GM21515 (cell line): ENCODE measurements at regions not wholly inside any gene's neighbourhood (a gene's known extent, or its start where the extent isn't known, plus 50 kb on each side); places are given as distances from the start of the nearest gene placed in this dataset.

ENCODE experiments used
- ATAC-seq: cut with Tn5 transposase; IDR thresholded peaks from one replicate; pipeline ENCODE4 v1.9.1; 2021; ENCODE audit not compliant: unreplicated experiment

DNA sequence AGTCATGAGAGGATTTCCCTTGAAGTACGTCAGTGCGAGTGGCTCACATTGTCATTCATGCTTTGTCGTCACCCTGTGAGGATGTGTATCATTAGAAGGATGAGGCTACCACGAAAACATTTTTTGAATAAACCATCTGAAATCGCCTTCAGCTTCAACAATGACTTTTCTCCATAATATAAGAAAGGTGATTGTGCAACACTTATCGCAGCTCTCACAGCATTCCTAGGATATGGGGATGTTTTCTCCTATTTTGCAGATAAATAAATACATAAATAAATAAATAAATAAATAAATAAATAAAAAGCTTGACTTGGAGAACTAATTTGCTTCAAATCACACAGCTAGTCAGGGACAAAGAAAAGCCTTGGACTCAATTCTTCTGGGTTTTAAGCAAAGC lies 326.5 kb downstream of the FOXA2 start:
- no peak for ATAC-seq

DNA sequence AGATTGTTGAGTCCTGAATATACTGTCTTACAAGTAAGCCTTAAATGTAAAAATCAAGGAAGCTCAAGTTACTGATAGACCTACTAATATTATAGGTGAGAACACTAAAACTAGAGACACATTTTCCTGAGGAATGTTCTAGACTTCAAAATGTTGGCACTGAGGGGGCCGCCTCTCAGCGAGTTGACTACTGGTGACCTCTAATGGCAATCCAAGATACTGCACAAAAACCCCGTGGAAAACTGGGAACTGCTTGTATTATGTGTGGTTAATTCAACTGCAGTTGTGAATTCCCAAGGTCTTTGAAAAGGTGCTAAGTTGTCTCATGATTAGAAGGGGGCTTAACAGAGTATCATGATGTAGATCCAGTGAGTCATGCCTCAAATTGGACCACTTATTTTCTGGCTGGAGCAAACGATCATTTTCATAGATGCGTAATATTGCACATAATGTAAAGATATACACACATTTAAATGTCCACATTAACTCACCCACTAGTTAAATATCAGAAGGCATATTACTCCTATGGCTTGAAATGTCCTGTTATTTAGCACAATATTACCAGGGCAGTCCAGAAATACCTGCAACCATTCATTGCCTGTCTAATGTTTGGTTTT lies 336.2 kb downstream of the FOXA2 start:
- no peak for ATAC-seq

DNA sequence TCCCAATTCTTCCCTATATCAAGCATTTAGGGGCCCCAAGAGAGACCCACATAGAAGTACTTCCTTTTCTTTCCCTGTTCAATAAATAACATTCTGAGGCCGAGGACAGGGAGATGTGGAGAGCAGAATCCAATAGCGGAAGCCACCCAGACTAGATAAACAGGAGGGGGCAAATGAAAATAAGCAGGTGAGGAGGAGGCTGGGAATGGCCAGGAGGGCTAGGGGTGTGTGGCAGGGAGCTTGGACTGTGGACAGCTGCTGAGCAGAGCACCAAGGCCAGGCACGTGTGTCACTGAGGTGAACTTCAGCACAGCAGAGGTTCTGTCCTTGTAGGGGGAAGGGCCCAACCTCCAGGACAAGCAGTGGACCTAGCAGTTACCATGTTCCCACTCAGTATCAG lies 339.2 kb downstream of the FOXA2 start:
- no peak for ATAC-seq

DNA sequence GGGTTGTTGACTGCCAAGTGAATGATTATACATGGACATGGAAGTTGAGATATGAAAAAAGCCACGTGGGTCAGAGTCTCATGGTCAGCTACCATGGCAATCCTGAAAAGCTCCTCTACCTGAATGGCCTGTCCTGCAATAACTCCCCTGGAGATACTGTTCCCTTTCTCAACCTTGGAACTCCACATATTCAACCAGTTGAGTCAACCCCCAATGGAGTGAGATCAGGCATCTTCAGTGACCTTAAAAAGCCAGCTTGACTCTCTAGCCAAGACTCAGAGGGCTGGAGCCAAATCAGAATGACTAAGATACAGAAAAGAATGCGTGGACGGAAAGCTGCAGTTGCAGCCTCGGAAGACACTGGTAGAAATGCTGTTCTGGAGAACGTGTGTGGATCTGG lies 341.3 kb downstream of the FOXA2 start:
- no peak for ATAC-seq

DNA sequence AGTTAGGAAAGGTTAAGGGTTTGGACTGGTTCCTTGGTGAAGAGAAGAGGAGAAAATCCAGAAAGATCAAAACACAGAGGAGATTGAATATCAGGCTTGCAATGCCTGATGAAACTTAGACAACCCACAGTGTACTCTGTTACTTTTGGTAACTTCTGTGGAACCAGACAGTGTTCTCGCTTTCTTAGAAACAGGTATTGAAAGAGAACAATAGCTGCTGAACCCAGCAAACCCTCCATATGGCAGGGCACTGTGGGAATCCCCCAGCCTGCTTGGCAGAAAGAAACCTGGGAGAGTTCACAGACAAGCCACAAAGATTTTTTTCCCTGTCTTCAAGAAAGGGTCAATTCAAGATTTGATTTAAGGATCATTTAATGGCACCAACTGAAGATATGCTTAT lies 342.8 kb downstream of the FOXA2 start:
- no peak for ATAC-seq

DNA sequence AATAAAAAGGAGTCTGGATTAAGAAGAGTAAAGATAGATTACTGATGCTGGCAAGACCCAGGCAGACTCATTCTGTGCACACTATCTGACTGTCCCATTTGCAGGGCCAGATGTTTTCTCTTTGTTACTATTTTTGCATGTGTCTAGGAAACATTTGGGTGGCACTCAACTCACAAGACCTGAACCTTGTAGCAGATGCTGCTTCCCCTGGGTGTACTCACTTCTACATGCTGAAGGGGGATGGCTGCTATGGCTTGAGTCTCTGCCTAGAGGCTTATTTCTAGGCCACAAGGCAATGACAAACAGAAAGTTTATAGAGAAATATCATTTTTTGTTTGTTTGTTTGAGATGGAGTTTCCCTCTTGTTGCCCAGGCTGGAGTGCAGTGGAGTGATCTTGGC lies 351.4 kb downstream of the FOXA2 start:
- ATAC-seq: no peak

DNA sequence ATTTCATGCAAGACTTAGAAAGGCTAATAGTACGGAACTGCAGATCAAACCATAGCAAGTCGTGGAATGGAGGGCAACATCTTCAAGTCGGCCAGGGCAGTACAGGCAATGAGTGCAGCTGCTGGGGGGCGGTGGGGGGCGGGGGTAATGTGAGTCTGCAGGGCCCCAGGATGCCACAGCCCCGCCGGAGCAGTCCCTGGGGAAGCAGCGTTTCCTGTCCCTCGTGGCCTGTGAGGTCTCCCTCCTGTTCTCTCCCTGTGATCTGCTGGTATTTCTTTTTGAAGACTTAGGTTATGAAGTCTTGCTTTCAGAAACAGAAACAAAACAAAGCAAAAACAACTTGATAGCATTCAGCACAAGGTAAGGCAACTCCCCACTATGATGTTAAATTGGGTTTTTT lies 351.9 kb downstream of the FOXA2 start:
- no peak for ATAC-seq

DNA sequence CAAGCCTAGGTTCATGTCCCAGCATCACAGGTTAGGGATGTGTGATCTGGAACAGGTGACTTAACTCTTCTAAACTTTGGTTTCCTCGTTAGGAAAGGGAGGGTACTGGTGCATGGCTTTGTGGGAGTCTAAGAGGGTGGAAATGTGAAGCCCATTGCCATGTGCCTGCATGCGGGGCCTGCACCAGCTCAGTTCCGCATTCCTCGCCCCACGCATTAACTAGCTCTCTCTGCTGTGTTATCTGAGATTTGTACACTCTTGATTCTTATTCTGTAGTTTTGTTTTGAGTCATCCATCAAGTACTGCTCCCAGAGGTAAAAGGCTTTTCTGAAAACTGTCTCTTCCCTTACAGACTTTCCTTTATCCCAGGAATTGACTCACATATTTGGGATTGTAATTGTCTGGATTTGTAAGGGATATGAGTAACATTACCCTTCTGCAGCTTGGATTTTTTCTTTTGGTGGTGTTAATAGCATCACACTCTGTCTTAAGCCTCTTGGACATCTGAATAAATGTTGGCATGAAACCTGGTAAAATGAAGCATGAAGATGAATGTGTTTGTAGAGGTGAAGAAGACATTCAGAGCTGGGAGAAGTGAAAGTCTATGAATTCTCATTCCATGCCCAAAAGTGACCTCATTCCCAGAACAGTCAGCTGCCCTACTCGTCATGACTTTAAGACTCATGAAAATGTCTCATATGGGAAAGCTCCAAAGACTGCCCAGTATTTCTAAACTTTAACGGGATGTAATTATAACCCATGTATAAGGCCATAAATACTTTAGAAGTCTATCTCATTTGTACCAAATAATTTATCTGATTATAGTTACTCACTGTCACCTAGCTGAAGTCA lies 357.3 kb downstream of the FOXA2 start:
- ATAC-seq: no peak

DNA sequence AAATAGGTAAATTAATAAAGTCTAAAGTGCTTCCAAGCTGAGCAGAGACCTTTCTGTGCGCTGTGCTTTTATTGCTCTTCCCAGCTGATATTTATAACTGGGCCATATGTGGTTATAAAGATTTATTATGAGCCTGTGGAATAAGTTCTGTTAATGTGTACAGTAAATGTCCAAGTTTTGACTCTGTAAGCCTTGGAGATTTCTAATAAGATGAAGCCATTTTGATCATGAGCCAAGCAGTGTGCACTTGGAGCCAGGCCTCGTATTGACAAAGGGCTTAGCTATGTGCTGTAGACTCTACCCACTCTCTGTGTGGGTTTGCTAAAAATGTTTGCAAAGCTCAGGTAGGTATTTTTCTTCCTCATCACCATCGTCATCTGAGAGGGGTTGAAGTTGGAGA lies 361.1 kb downstream of the FOXA2 start:
- no peak for ATAC-seq

DNA sequence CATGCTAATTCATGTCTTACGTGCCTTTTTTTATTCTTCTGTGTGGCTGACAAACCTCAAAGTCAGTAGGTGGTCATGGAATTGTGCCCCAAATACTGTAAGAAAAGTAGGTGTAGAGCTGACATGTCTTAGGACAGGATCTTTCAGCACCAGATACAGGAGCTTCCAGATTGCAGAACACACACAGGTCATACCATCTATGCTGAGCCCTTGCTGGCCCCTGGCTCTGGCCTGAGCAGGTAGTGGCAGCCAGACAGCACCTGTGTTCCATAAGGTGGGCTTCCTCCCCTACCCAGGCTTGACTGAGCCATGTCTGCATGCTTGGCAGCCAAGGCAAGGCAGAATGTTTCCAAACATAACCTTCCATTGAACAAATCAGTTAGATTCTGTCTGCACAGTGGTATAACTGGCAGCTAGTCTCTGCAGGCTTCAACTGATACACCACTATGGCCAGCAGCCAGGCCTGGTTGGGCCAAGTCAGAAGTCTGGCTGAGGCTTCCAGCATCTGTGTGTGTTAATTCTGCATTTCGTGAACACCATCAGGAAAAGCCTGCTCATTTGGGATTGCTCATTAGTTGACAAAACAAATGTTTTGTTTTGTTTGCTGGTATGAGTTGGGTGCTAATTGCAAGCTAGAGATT lies 366.5 kb downstream of the FOXA2 start:
- no peak for ATAC-seq

DNA sequence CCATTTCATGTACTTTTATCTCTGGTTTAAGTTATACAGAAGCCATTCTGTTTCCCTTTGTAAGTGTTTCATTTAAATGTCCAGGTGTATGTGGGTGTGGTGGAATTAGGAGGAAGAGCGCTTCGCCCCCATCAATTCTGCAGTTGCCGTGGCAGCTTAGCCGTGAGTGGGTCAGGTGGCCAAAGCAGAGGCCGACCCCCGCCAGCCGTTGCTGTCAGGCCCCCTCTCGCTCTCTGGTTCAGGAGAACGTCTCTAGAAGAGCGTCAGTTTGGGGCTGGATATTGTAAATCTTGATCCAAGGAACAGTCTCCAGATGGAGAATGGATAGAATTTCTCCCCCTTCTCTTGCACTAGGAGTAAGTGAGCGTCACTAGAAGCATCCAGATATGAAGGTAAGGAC lies 367.4 kb downstream of the FOXA2 start:
- no peak for ATAC-seq

DNA sequence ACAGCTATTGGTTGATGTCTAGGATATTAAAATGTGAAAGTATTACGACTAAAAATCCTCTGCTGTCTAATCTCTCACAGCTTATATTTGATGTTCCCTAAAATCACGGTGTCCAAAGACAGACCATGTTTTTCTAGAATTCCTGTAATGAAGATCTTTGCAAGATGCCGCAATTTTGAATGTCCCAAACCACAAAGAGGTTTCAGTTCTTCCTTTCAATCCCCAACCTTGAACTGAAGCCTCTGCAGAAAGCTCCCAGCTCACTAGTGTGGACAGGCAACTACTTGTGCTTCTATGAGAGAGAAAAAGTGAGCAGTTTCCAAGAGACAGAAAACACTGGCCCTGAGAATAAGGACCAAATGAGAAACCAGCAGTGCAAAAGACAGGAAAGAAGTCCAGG lies 370.1 kb downstream of the FOXA2 start:
- ATAC-seq: no peak

DNA sequence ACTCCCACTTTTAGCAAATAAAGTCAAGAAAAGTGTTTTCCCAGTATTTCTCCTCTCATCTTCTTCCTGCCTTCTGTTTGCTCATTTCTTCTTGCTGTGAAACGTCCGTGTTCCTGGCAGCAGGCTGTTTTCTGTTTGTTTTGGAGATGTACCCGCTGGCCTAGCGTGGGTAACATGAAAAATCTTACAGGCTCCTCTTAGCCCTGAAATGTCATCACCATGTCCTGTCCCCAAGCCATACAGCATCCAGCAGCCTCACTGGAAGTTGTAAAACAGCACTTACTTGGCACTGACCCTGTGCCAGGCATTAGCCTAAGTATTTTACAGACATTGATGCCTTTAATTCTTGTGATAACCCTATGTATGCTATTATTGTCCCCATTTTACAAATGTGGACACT lies 371.1 kb downstream of the FOXA2 start:
- ATAC-seq: no peak

DNA sequence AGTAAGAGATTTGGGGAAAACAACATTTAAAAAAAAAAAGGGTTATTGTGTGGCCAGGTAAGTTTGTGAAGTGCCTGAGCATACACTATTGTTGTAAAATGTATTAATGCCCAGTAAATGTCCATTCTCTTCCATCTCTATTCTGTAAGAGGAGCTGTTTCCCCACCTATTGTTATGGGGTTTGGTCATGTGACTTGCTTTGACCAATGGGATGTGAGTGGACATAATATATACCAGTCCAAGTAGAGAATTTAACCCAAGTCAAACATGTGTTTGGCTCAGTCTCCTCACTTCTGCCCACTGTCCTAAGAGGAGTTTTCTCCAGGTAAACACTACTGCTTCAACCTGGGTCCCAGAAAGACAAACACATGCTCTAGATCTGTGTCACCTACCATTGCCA lies 377.1 kb downstream of the FOXA2 start:
- no peak for ATAC-seq

DNA sequence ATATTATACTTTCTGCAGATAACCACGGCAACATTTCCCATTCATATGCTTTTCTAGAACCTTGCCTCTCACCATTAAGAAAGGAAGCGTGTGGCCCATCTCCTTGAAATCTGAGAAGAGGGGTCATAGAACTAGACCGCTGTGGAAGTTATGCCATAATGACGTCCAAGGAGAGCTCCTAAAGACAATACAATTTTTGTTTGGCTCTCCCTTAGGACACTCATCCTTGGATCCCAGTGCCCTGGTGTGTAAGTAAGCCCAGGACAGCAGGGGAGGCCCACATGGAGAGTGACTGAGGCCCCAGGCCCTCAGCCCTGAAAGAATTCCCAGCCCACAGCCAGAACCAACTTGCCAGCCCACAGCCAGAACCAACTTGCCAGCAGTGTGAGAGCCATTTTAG lies 379.6 kb downstream of the FOXA2 start:
- no peak for ATAC-seq

DNA sequence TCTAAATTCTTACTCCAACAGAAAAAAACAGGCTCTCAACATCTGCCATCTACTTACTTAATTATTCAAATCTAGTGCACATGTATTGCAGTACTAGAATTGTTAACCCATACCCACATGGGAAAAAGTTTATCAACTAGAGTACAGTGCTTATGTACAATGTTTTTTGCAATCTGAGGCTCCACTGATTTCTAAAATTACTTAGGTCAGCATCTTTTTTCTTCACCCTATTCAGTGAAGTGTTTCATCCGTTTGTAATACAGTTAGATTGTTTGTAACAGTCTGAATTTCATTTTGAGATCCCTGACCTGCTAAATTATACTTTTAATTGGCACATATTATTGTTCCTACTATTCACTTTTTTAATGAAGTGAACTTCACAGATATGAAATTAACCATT lies 402.2 kb downstream of the FOXA2 start:
- ATAC-seq: no peak

DNA sequence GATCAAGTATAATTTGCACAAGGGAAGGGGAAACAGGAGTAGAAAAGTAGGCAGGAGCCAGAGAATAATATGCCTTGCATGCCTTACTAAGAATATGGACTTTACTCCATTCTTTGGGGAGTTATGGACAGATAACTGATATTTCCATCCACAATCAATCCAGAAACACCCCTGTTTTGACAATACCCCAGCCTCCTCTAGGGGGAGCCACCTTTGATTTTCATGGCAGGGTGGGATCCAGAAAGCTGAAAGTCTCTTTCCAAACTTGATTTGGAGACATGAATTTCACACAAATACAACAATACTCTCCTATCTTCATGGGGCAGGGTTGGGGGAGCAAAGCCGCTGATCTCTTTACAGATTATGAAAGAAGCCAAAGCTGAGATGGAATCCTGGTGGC lies 404.1 kb downstream of the FOXA2 start:
- ATAC-seq: no peak

DNA sequence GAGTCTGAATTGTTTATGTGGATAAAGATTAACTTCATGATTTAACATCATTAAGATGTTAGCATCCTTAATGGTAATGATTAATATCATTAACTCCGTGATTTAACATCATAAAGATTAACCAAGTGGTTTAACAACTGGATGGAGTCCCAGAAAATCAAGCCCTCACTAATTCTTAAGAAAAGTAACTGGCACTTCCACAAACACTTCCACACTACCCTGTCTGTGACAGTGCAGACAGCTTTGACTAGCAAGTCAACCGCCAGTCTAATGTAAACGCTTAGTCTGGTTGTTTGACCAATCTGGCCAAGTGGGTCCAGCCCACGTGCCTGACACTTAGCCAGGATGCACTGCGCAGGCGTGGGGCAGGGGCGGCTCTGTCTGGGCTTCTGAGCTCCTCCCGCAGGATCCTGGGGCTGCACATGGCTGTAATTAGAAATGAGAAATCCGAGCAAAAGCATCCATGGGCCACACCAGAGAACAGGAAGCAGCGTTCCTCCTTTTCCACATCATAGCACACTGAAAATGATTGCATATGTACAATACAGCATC lies 424.2 kb downstream of the FOXA2 start:
- no peak for ATAC-seq

DNA sequence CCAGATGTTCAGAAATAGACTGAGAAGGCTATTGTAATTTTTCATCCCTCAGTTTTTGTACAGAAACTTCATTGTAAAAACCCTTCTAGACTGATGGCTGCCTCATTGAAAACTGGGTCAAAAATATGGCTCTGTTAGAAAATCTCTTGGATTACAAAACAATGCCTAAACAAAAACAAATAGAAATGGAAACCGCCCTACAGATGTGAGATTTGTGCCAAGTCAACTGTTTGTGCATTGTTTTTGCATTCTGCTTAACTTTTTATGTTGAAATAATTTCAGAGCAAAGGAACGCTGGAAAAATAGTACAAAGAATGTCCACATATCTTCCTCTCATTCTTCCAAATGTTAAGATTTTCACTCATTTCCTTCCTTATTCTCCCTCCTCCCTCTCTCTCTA lies 425.1 kb downstream of the FOXA2 start:
- no peak for ATAC-seq

DNA sequence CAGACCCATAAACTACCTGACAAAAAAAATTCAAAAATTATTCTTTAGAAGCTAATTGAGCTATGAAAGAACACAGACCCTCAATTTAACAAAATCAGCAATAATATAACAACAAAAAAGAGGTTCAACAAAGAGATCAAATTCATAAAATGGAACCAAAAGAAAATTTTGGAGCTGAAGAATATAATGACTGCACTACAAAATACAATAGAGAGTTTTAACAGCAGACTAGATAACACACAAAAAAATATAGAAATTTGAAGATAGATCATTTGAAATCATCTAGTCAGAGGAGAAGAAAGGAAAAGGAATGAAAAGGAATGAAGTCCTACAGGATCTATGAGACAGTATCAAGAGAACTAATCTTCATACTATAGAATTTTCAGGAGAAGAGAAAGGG lies 422.1 kb downstream of the PAX1 start:
- ATAC-seq: no peak

DNA sequence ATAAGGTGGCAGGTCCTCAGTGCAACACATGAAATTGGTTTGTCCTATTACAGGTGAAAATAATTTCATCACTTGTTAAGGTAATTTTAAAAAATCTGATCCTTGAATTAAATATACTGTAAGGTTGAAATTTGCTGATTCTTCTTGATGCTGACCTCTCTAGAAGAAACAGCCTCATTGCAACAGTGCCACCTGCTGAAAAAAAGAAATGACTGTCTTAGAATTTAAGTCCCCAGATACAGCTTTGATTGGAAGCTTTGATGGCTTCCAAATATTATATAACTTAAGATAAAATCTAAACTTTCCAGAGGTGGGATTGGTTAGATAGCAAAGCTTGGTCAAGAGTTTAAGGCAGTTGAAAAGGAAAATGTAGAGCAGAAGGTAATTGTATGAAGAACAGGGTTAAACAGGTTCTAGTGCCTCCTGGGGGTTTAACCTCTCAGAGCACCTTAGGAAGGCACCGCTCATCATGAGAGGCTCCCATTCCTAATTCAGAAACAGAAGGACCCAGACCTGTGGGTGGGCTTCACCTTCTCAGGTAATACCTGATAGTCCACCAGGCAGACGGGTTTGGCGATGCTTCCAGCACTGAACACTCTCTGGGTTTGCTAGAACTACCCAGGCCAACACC lies 401.0 kb downstream of the PAX1 start:
- ATAC-seq: no peak

DNA sequence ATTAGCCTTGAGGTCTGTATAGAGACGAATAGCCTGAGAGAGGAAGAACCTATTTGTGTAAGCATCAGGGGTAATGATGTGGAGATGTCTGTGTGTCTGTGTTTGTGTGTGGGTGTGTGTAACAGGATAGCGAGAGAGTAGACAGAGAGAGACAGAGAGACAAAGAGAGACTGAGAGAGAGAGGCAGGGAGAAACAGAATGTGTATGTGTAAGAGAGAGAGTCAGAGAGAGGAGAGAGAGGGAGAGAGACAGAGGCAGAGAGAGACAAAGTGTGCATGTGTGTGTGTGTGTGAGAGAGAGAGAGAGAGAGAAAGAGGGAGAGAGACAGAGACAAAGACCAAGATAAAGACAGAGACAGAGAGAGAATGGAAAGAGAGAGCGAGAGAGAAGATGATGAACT lies 396.1 kb downstream of the PAX1 start:
- ATAC-seq: no peak
